HepG2 (cell line): ENCODE measurements at regions not wholly inside any gene's neighbourhood (a gene's known extent, or its start where the extent isn't known, plus 50 kb on each side); places are given as distances from the start of the nearest gene placed in this dataset.

Experiments used
- ATAC-seq: fragments of 200-7000 bp; cut with Tn5 transposase; 3 replicates; pipeline ENCODE4 v1.9.1; 2020; ENCODE audit warnings: mild to moderate bottlenecking, moderate library complexity
- BruUV-seq: library from RNA; stranded (reverse); fragments of 400-500 nt; replicated peaks from 2 replicates; lab custom pipeline; 2021; lab: Mats Ljungman, UMichigan
- CTCF ChIA-PET: fragments of 300-600 bp; formaldehyde crosslinking; extraction: SDS; loops from one replicate; lab custom pipeline; 2021; ENCODE audit warnings: low total read pairs, inconsistent platforms, low intra/inter-chr PET ratio; lab: Yijun Ruan, JAX
- POLR2A ChIA-PET: fragments of 350-600 bp; sonication (Branson Sonifier 250); formaldehyde crosslinking; loops from one replicate; lab custom pipeline; 2020; ENCODE audit warnings: antibody characterized with exemption, inconsistent platforms; lab: Yijun Ruan, JAX
- DNase-seq: peaks from one replicate; pipeline ENCODE4 v3.0.0-alpha.2; 2015; ENCODE audit warnings: low spot score
- FAIRE-seq: peaks from 3 replicates; lab custom pipeline; 2011; peaks lifted over from hg19 to GRCh38; lab: Jason Lieb, UNC
- H2AFZ ChIP-seq: one replicate; pipeline ENCODE4 v1.6.1; 2011; ENCODE audit warnings: low read length, inconsistent platforms
- H3K27ac ChIP-seq: fragments of 300-600 bp; 3 replicates; pipeline ENCODE4 v1.8.0; 2011; ENCODE audit warnings: mixed run types, mild to moderate bottlenecking, mixed read lengths, low read length, inconsistent platforms; ENCODE audit not compliant: insufficient read depth; ENCODE audit errors: extremely low read length
- H3K27me3 ChIP-seq, 2 experiments: fragments of 200-600 bp in 1 of 2; 2 replicates in 1 of 2; 3 replicates in 1 of 2; pipeline versions ENCODE4 v1.6.0 to v1.8.0; 2011; ENCODE audit warnings: low read length in 2 of 2, mild to moderate bottlenecking in 2 of 2, moderate library complexity in 2 of 2, inconsistent platforms in 1 of 2; ENCODE audit not compliant: insufficient read depth in 2 of 2, control insufficient read depth in 1 of 2
- H3K36me3 ChIP-seq, 2 experiments: fragments of 200-600 bp in 1 of 2; replicated peaks in 1 of 2; 2 replicates in 1 of 2; 3 replicates in 1 of 2; pipeline versions ENCODE4 v1.5.1 to v1.8.0; 2011; ENCODE audit warnings: low read length in 2 of 2, inconsistent platforms in 1 of 2; ENCODE audit not compliant: insufficient read depth in 2 of 2, control insufficient read depth in 1 of 2
- H3K4me1 ChIP-seq: 2 replicates; pipeline ENCODE4 v1.5.1; 2012; ENCODE audit warnings: low read length, inconsistent platforms; ENCODE audit not compliant: insufficient read depth
- H3K4me2 ChIP-seq: 2 replicates; pipeline ENCODE4 v1.6.0; 2011; ENCODE audit warnings: low read depth, low read length, inconsistent platforms
- H3K4me3 ChIP-seq, 3 experiments: fragments of 200-600 bp in 1 of 3; sonication (generic), shearing (Covaris generic) in 1 of 3; replicated peaks in 1 of 3; 2 replicates each; pipeline ENCODE4 v1.5.1; 2011 to 2016; ENCODE audit warnings: low read length in 3 of 3, inconsistent platforms in 2 of 3, low read depth in 2 of 3, mild to moderate bottlenecking in 2 of 3, control low read depth in 1 of 3, mixed read lengths in 1 of 3; ENCODE audit not compliant: insufficient read depth in 1 of 3
- H3K79me2 ChIP-seq: one replicate; pipeline ENCODE4 v1.6.1; 2011; ENCODE audit warnings: low read length, inconsistent platforms; ENCODE audit not compliant: insufficient read depth
- H3K9ac ChIP-seq: 2 replicates; pipeline ENCODE4 v1.6.0; 2011; ENCODE audit warnings: mild to moderate bottlenecking, low read depth, low read length, inconsistent platforms; ENCODE audit not compliant: insufficient read depth
- H3K9me3 ChIP-seq: 2 replicates; pipeline ENCODE4 v1.5.1; 2012; ENCODE audit warnings: mild to moderate bottlenecking, low read length
- H4K20me1 ChIP-seq: 2 replicates; pipeline ENCODE4 v1.6.0; 2011; ENCODE audit warnings: inconsistent platforms, mild to moderate bottlenecking, low read length, moderate library complexity; ENCODE audit not compliant: insufficient read depth
- HDAC2 ChIP-seq: sonication (generic); formaldehyde crosslinking; IDR thresholded peaks from 2 replicates; pipeline ENCODE4 v1.4.0; 2020; ENCODE audit warnings: missing genetic modification reagents
- MATR3 ChIP-seq: sonication (generic); formaldehyde crosslinking; IDR thresholded peaks from 2 replicates; pipeline ENCODE4 v1.4.0; 2020; ENCODE audit warnings: missing genetic modification reagents
- ZKSCAN1 ChIP-seq: fragments of 150-350 bp; IDR thresholded peaks from 2 replicates; pipeline ENCODE4 v1.6.1; 2014; ENCODE audit warnings: low read length
- ZNF224 ChIP-seq: sonication (generic); formaldehyde crosslinking; IDR thresholded peaks from 2 replicates; pipeline ENCODE4 v1.5.0; 2020; ENCODE audit warnings: mild to moderate bottlenecking, missing genetic modification reagents
- ZNF431 ChIP-seq: sonication (generic); formaldehyde crosslinking; IDR thresholded peaks from 2 replicates; pipeline ENCODE4 v1.9.0; 2022; ENCODE audit warnings: missing genetic modification reagents, low read depth, mild to moderate bottlenecking, borderline replicate concordance
- ZSCAN29 ChIP-seq: sonication (generic); formaldehyde crosslinking; conservative IDR thresholded peaks from 2 replicates; pipeline ENCODE4 v1.4.0; 2020; ENCODE audit warnings: mild to moderate bottlenecking, missing genetic modification reagents
- WGBS: methylation state at CpG from one replicate; pipeline ENCODE4 v1.1.6; 2017; ENCODE audit warnings: low lambda C conversion rate; 5-methylcytosine and 5-hydroxymethylcytosine counted together
- in situ Hi-C: cut with HindIII; loops from 2 replicates; pipeline ENCODE4 v1.10.0; 2017; ENCODE audit warnings: low pct_unique_long_range_greater_than_20kb; ENCODE audit not compliant: extremely low pct_ligation_motif_present
- intact Hi-C: fragments of 100-400 bp; cut with micrococcal nuclease; formaldehyde crosslinking; loops from one replicate; pipeline ENCODE4 v1.10.0; 2022; ENCODE audit not compliant: unreplicated experiment
- TF ChIP-seq, protein P1 (sequence below): sonication (generic); formaldehyde crosslinking; IDR thresholded peaks from 2 replicates; pipeline ENCODE4 v1.4.0; 2020; ENCODE audit warnings: missing genetic modification reagents, borderline replicate concordance
- TF ChIP-seq, protein P2 (sequence below): sonication (generic); formaldehyde crosslinking; IDR thresholded peaks from 2 replicates; pipeline ENCODE4 v1.8.0; 2022; ENCODE audit warnings: mild to moderate bottlenecking, missing genetic modification reagents

DNA sequence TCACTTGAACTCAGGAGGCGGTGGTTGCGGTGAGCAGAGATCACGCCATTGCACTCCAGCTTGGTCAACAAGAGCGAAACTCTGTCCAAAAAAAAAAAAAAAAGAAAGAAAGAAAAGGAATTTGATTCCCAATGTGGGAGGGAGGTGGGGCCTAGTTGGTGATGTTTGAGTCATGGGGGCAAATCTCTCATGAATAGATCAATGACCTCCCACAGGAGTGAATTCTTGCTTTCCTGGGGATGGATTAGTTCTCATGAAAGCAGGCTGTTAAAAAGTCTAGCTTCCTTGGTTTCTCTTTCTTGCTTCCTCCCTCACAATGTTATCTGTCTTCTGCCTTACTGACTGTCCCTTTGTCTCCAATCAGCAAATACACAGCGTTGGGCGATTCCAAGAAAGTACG lies 419.5 kb upstream of the RPS6KA3 start:
- ATAC-seq (no peak), DNase-seq (no peak), FAIRE-seq (no peak)
- no peaks in the 10 kb centered on the region for H3K79me2 ChIP-seq
- H3K4me1 ChIP-seq, result no peaks in the 10 kb centered on the region
- POLR2A ChIA-PET, result no interaction called here
- no peak overlapping the region for H3K9ac ChIP-seq
- CTCF ChIA-PET, result no interaction called here
- no peaks in the 10 kb centered on the region for H3K36me3 ChIP-seq
- in situ Hi-C loops (no loop called here), intact Hi-C loops (no loop called here)
- TF ChIP-seq ZKSCAN1 (no peak), ZSCAN29 (CRISPR knock-in tag) (no peak), HDAC2 (CRISPR knock-in tag) (no peak), ZNF224 (CRISPR knock-in tag) (no peak), MATR3 (CRISPR knock-in tag) (no peak), ZNF431 (CRISPR knock-in tag) (no peak)
- TF ChIP-seq, protein P1, sequence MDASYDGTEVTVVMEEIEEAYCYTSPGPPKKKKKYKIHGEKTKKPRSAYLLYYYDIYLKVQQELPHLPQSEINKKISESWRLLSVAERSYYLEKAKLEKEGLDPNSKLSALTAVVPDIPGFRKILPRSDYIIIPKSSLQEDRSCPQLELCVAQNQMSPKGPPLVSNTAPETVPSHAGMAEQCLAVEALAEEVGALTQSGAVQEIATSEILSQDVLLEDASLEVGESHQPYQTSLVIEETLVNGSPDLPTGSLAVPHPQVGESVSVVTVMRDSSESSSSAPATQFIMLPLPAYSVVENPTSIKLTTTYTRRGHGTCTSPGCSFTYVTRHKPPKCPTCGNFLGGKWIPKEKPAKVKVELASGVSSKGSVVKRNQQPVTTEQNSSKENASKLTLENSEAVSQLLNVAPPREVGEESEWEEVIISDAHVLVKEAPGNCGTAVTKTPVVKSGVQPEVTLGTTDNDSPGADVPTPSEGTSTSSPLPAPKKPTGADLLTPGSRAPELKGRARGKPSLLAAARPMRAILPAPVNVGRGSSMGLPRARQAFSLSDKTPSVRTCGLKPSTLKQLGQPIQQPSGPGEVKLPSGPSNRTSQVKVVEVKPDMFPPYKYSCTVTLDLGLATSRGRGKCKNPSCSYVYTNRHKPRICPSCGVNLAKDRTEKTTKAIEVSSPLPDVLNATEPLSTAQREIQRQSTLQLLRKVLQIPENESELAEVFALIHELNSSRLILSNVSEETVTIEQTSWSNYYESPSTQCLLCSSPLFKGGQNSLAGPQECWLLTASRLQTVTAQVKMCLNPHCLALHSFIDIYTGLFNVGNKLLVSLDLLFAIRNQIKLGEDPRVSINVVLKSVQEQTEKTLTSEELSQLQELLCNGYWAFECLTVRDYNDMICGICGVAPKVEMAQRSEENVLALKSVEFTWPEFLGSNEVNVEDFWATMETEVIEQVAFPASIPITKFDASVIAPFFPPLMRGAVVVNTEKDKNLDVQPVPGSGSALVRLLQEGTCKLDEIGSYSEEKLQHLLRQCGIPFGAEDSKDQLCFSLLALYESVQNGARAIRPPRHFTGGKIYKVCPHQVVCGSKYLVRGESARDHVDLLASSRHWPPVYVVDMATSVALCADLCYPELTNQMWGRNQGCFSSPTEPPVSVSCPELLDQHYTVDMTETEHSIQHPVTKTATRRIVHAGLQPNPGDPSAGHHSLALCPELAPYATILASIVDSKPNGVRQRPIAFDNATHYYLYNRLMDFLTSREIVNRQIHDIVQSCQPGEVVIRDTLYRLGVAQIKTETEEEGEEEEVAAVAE (CRISPR knock-in tag), result no peak
- TF ChIP-seq, protein P2, sequence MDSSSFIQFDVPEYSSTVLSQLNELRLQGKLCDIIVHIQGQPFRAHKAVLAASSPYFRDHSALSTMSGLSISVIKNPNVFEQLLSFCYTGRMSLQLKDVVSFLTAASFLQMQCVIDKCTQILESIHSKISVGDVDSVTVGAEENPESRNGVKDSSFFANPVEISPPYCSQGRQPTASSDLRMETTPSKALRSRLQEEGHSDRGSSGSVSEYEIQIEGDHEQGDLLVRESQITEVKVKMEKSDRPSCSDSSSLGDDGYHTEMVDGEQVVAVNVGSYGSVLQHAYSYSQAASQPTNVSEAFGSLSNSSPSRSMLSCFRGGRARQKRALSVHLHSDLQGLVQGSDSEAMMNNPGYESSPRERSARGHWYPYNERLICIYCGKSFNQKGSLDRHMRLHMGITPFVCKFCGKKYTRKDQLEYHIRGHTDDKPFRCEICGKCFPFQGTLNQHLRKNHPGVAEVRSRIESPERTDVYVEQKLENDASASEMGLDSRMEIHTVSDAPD (CRISPR knock-in tag), result no peak
- no peak overlapping the region for H3K27ac ChIP-seq
- no peak overlapping the region for H3K4me2 ChIP-seq
- no TSS peak for BruUV-seq
- no peaks in the 10 kb centered on the region for H3K9me3 ChIP-seq
- H3K27me3 ChIP-seq, result no peaks in the 10 kb centered on the region
- H2AFZ ChIP-seq, result no peak overlapping the region
- WGBS, result 43% methylated on average over 7 of the region's 7 CpGs
- H3K4me3 ChIP-seq, result no peak overlapping the region
- H4K20me1 ChIP-seq, result no peaks in the 10 kb centered on the region
